ENCODE measurements at regions not wholly inside any gene's neighbourhood (a gene's known extent, or its start where the extent isn't known, plus 50 kb on each side); places are given as distances from the start of the nearest gene placed in this dataset.

GRCh38 chr2:43142921-43143438 lies 83.4 kb downstream of the ZFP36L2 start:
- no peak for TF ChIP-seq CREB1 (IDR thresholded peaks at IDR 0.05; ENCODE audit: low read depth)
- no peak for TF ChIP-seq FOXM1 (IDR thresholded peaks at IDR 0.05; ENCODE audit: borderline replicate concordance, low read depth)
- TF ChIP-seq RAD21 (IDR thresholded peaks at IDR 0.05; ENCODE audit: low read depth), result peak; percentile 16; the same call in 1 of the 2 replicates
- no peak for TF ChIP-seq MAX (IDR thresholded peaks at IDR 0.05)

All from Ishikawa (cell line).